T-cell (primary cell): ENCODE measurements at regions not wholly inside any gene's neighbourhood (a gene's known extent, or its start where the extent isn't known, plus 50 kb on each side); places are given as distances from the start of the nearest gene placed in this dataset.
"Not testable (repeated sequence)": the region's sequence is repeated elsewhere in the genome, so short reads cannot be mapped to it uniquely, and the experiment has no call there.

Experiments used
- ATAC-seq, 4 experiments: fragments of 200-7000 bp in 3 of 4; fragments of 150-1000 bp in 1 of 4; cut with Tn5 transposase; replicated peaks in 1 of 4; 1 replicate in 3 of 4; 2 replicates in 1 of 4; pipeline ENCODE4 v1.10.0; 2021; ENCODE audit warnings: moderate library complexity in 3 of 4, mild to moderate bottlenecking in 2 of 4, moderate number of reproducible peaks in 1 of 4
- CTCF ChIA-PET, 2 donors: fragments of 300-600 bp; sonication (Branson Sonifier 250); formaldehyde crosslinking; loops; one replicate each; lab custom pipeline; 2022; ENCODE audit warnings: antibody characterized with exemption in 2 of 2; lab: Charles Lee
- POLR2A ChIA-PET, 2 donors: fragments of 300-600 bp; sonication (Branson Sonifier 250); formaldehyde crosslinking; loops; one replicate each; lab custom pipeline; 2022; ENCODE audit warnings: antibody characterized with exemption in 2 of 2; lab: Charles Lee
- DNase-seq, 35 experiments: peaks; one replicate each; pipeline versions ENCODE4 v3.0.0 to v3.0.0-alpha.2; 2013 to 2023
- H3K27ac ChIP-seq: one replicate; pipeline ENCODE4 v1.5.1; 2013; ENCODE audit warnings: low read length
- H3K27me3 ChIP-seq, 2 experiments: replicated peaks in 1 of 2; 1 replicate in 1 of 2; 2 replicates in 1 of 2; pipeline versions ENCODE4 v1.6.1 to v1.7.0; 2013; ENCODE audit warnings: low read length in 1 of 2, mixed read lengths in 1 of 2; ENCODE audit not compliant: control insufficient read depth in 2 of 2, insufficient read depth in 2 of 2; ENCODE audit errors: extremely low read depth in 1 of 2
- H3K36me3 ChIP-seq, 2 donors: 1 replicate in 1 of 2; 2 replicates in 1 of 2; pipeline versions ENCODE4 v1.6.1 to v1.7.0; 2013; ENCODE audit warnings: low read length in 1 of 2; ENCODE audit not compliant: control insufficient read depth in 2 of 2, insufficient read depth in 1 of 2; ENCODE audit errors: extremely low read depth in 1 of 2
- H3K4me1 ChIP-seq, 2 experiments: 1 replicate in 1 of 2; 2 replicates in 1 of 2; pipeline versions ENCODE4 v1.6.1 to v1.7.0; 2013; ENCODE audit warnings: low read length in 2 of 2, mixed read lengths in 1 of 2; ENCODE audit not compliant: insufficient read depth in 2 of 2, control insufficient read depth in 1 of 2; ENCODE audit errors: extremely low read depth in 1 of 2
- H3K4me3 ChIP-seq, 2 donors: 1 replicate in 1 of 2; 2 replicates in 1 of 2; pipeline versions ENCODE4 v1.5.1 to v1.7.0; 2013; ENCODE audit warnings: mild to moderate bottlenecking in 2 of 2, low read length in 1 of 2, moderate library complexity in 1 of 2; ENCODE audit not compliant: control insufficient read depth in 1 of 2; ENCODE audit errors: extremely low read depth in 1 of 2
- H3K9me3 ChIP-seq: 2 replicates; pipeline ENCODE4 v1.7.0; 2013
- H3K27ac Mint-ChIP-seq, 2 donors: one replicate each; pipeline ENCODE4 v1.8.0; 2020 to 2021; ENCODE audit warnings: mild to moderate bottlenecking in 2 of 2, mixed read lengths in 2 of 2
- H3K27me3 Mint-ChIP-seq, 2 donors: one replicate each; pipeline ENCODE4 v1.8.0; 2021 to 2022; ENCODE audit warnings: mixed read lengths in 2 of 2
- H3K36me3 Mint-ChIP-seq: one replicate; pipeline ENCODE4 v1.8.0; 2021; ENCODE audit warnings: mixed read lengths
- H3K4me1 Mint-ChIP-seq, 3 donors: one replicate each; pipeline ENCODE4 v1.8.0; 2020 to 2022; ENCODE audit warnings: mixed read lengths in 3 of 3, mild to moderate bottlenecking in 1 of 3
- H3K4me3 Mint-ChIP-seq, 3 donors: one replicate each; pipeline ENCODE4 v1.8.0; 2020 to 2022; ENCODE audit warnings: mild to moderate bottlenecking in 3 of 3, mixed read lengths in 3 of 3, moderate library complexity in 3 of 3
- H3K9me3 Mint-ChIP-seq, 3 donors: one replicate each; pipeline ENCODE4 v1.8.0; 2020 to 2022; ENCODE audit warnings: mixed read lengths in 3 of 3
- WGBS: methylation state at CpG from one replicate; pipeline ENCODE4 v1.1.5; 2013; ENCODE audit warnings: missing lambda C conversion rate; ENCODE audit not compliant: insufficient coverage; 5-methylcytosine and 5-hydroxymethylcytosine counted together

DNA sequence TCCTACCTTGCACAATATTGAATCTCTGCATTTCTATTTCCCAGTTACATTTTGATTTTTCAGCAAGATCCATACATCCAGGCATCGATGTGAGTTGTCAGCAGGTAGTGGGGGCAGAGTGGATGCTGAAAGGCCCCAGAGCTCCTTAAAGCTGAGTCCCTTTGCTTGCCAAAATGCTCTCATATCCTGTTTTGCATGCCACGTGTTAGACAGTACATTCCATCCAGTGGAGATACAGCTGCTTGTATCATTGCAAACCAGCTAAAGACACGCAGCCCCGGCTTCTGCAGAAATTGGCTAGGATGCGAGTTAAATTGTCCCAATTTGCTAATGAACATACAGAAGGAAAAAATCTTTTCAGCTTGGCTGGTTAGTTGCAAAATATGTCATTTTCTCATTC is 179.6 kb upstream of the MXRA5 start:
- ChIA-PET CTCF (no interaction called here), POLR2A (no interaction called here)
- Mint-ChIP-seq H3K36me3 (no peaks in the 10 kb centered on the region), H3K27me3 (peaks cover 0 to 3% of the 10 kb centered on the region in 2 donors), H3K4me1 (no peaks in the 10 kb centered on the region), H3K9me3 (no peaks in the 10 kb centered on the region), H3K4me3 (no peak overlapping the region), H3K27ac (no peak overlapping the region)
- H3K36me3 ChIP-seq, result no peaks in the 10 kb centered on the region
- ATAC-seq (no peak), DNase-seq (no peak)
- no CpG with 5 or more reads among the region's 5 CpGs for WGBS
- no peaks in the 10 kb centered on the region for H3K4me1 ChIP-seq
- H3K27me3 ChIP-seq, result no peaks in the 10 kb centered on the region
- no peak overlapping the region for H3K4me3 ChIP-seq
- no peak overlapping the region for H3K27ac ChIP-seq
- no peaks in the 10 kb centered on the region for H3K9me3 ChIP-seq

DNA sequence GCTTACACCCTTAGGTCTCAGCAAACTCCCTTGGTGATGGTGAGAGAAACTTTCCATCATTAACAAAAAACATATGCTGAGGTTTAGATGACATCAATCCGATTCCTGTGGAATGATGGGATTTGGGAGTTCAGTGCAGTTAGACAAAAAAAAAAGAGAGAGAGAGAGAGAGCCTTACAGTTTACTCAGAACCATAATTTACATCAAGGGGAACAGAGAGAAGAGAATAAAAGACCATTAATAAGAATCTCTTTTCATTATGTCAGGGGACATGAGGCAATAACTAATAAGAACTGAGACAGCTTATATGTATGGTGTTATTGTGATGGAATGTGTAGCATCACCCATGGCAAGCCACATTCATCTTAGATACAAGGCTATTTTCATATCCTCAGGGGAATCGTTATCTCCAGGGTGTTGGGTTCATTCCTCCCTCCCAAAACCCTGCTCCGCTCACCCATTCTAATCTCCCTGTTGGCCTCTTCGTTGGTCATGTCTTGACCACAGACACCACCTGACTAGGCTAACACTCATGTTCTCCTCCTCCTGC is 175.7 kb upstream of the MXRA5 start:
- WGBS, result 100% methylated on average over 1 of the region's 4 CpGs

DNA sequence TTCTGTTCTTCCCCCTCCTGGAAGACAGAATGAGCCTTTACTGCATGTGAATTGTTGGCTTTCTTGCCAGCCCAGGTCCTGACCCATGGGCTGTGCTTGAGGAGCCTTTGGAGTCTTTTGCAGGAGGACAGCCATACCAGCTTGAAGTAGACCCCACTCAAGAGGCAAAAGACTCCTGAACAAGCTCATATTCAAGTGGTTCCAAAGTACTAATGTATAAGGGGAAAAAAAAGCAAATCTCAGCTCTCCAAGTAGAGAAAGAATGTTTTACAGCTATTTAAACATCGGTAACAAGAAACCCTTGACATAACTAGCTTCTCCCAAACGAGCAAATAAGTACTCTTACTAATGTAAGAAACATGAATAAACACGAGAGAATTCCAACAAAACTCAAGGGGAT is 174.9 kb upstream of the MXRA5 start:
- H3K4me1 ChIP-seq, result no peaks in the 10 kb centered on the region
- DNase-seq, result no peak
- H3K4me1 Mint-ChIP-seq, result no peaks in the 10 kb centered on the region
- ChIA-PET POLR2A (no interaction called here), CTCF (no interaction called here)
- H3K9me3 Mint-ChIP-seq, result peaks cover 0 to 5% (median 0%) of the 10 kb centered on the region in 3 donors
- H3K27me3 ChIP-seq, result no peaks in the 10 kb centered on the region
- no CpG with 5 or more reads among the region's 3 CpGs for WGBS
- no peaks in the 10 kb centered on the region for H3K36me3 ChIP-seq
- H3K27ac ChIP-seq, result no peak overlapping the region
- H3K27me3 Mint-ChIP-seq, result no peaks in the 10 kb centered on the region
- H3K4me3 ChIP-seq, result no peak overlapping the region
- no peak for ATAC-seq
- no peak overlapping the region for H3K27ac Mint-ChIP-seq
- no peak overlapping the region for H3K4me3 Mint-ChIP-seq
- no peaks in the 10 kb centered on the region for H3K9me3 ChIP-seq
- H3K36me3 Mint-ChIP-seq, result no peaks in the 10 kb centered on the region

More for the DNA sequence above, 175.7 kb upstream of the MXRA5 start:
- H3K27ac ChIP-seq, result no peak overlapping the region
- ChIA-PET CTCF (no interaction called here), POLR2A (no interaction called here)
- no peaks in the 10 kb centered on the region for H3K36me3 ChIP-seq
- Mint-ChIP-seq H3K27ac (no peak overlapping the region), H3K9me3 (peaks cover 0 to 5% (median 0%) of the 10 kb centered on the region in 3 donors), H3K4me1 (no peaks in the 10 kb centered on the region), H3K4me3 (no peak overlapping the region), H3K36me3 (no peaks in the 10 kb centered on the region), H3K27me3 (peaks cover 0 to 3% of the 10 kb centered on the region in 2 donors)
- no peaks in the 10 kb centered on the region for H3K27me3 ChIP-seq
- H3K4me1 ChIP-seq, result no peaks in the 10 kb centered on the region
- DNase-seq, result no peak
- H3K4me3 ChIP-seq, result no peak overlapping the region
- no peak for ATAC-seq
- no peaks in the 10 kb centered on the region for H3K9me3 ChIP-seq

DNA sequence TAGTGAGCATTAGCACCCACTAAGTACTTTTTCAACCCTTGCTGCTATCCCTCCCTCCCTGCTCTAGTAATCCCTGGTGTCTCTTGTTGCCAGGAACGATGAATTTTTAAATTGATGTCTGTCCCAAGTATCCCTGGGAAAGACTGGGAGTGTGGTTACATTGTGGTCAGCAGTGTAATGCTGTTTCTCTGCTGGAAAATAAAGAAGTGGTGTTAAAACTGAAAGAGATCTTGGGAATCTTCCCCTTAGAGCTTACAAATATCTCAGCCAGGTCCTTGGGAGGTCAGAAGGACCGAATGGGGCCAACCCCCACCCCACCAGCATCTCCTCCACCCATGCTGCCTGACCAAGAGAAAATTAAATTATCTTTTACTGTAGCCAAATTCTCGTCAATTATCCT is 174.5 kb upstream of the MXRA5 start:
- POLR2A ChIA-PET, result no interaction called here
- no peaks in the 10 kb centered on the region for H3K36me3 Mint-ChIP-seq
- Histone ChIP-seq H3K27ac (no peak overlapping the region), H3K36me3 (no peaks in the 10 kb centered on the region), H3K4me3 (no peak overlapping the region), H3K4me1 (no peaks in the 10 kb centered on the region), H3K9me3 (no peaks in the 10 kb centered on the region), H3K27me3 (no peaks in the 10 kb centered on the region)
- ATAC-seq, result no peak
- no peak overlapping the region for H3K27ac Mint-ChIP-seq
- no peaks in the 10 kb centered on the region for H3K4me1 Mint-ChIP-seq
- peaks cover 0 to 5% (median 0%) of the 10 kb centered on the region in 3 donors for H3K9me3 Mint-ChIP-seq
- DNase-seq, result no peak
- no peaks in the 10 kb centered on the region for H3K27me3 Mint-ChIP-seq
- no peak overlapping the region for H3K4me3 Mint-ChIP-seq
- WGBS, result no CpG with 5 or more reads among the region's 3 CpGs
- CTCF ChIA-PET, result no interaction called here

GRCh38 chrX:3520458-3520857 is 174.0 kb upstream of the MXRA5 start:
- H3K4me3 ChIP-seq, result no peak overlapping the region
- no peaks in the 10 kb centered on the region for H3K36me3 ChIP-seq
- H3K36me3 Mint-ChIP-seq, result no peaks in the 10 kb centered on the region
- H3K9me3 Mint-ChIP-seq, result peaks cover 0 to 5% (median 0%) of the 10 kb centered on the region in 3 donors
- no peaks in the 10 kb centered on the region for H3K27me3 Mint-ChIP-seq
- ATAC-seq (no peak), DNase-seq (no peak)
- no peaks in the 10 kb centered on the region for H3K4me1 Mint-ChIP-seq
- 80% methylated on average over 1 of the region's 3 CpGs for WGBS
- POLR2A ChIA-PET, result no interaction called here
- H3K4me3 Mint-ChIP-seq, result no peak overlapping the region
- no peaks in the 10 kb centered on the region for H3K27me3 ChIP-seq
- no peak overlapping the region for H3K27ac ChIP-seq
- CTCF ChIA-PET, result no interaction called here
- H3K4me1 ChIP-seq, result no peaks in the 10 kb centered on the region
- H3K9me3 ChIP-seq, result no peaks in the 10 kb centered on the region
- no peak overlapping the region for H3K27ac Mint-ChIP-seq

DNA sequence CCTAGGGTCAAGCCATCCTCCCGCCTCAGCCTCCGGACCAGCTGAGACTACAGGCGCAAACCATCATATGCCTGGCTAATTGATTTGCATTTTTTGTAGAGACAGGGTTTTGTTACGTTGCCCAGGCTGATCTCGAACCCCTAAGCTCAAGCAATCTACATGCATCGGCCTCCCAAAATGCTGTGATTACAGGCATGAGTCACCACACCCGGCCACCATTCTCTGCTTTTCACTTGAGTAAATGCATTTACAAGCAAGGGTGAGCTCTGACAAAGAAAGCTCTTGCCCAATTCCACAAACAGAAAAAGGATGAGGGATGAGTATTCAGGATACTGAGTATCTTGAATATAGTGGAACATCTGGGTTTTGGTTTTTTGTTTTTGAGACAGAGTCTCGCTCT is 172.9 kb upstream of the MXRA5 start:
- ATAC-seq, H3K27ac Mint-ChIP-seq, CTCF ChIA-PET, H3K9me3 Mint-ChIP-seq, H3K9me3 ChIP-seq, H3K27ac ChIP-seq, POLR2A ChIA-PET, H3K4me1 Mint-ChIP-seq, H3K4me3 Mint-ChIP-seq, H3K36me3 Mint-ChIP-seq, H3K27me3 ChIP-seq, H3K4me3 ChIP-seq, H3K4me1 ChIP-seq, H3K36me3 ChIP-seq, DNase-seq, H3K27me3 Mint-ChIP-seq: not testable (repeated sequence)
- 92% methylated on average over 2 of the region's 8 CpGs for WGBS

DNA sequence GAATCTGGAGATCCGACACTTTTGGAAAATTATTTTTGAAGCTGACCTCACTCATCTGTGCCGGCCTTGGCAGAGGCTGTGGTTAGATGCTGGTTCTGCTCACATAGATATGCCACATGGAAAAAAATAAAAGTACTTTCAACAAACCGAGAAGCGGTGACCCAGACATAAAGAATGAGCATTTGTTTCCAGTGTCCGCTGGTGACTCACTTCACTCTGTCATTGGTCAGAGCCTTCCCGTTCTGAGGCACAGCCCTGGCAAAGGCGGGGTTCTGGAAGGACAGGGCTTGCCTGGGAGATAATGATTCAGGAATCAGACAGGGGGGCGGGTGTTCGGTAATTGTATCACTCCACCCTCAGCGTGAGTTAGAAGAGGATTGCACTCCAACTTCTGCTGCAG is 172.4 kb upstream of the MXRA5 start:
- 83% methylated on average over 1 of the region's 10 CpGs for WGBS
- peaks cover 0 to 5% (median 0%) of the 10 kb centered on the region in 3 donors for H3K9me3 Mint-ChIP-seq
- H3K36me3 Mint-ChIP-seq, result no peaks in the 10 kb centered on the region
- no peaks in the 10 kb centered on the region for H3K4me1 Mint-ChIP-seq
- ATAC-seq, result no peak
- CTCF ChIA-PET, result no interaction called here
- H3K27ac Mint-ChIP-seq, result no peak overlapping the region
- no peaks in the 10 kb centered on the region for H3K27me3 ChIP-seq
- no peak overlapping the region for H3K4me3 Mint-ChIP-seq
- no peaks in the 10 kb centered on the region for H3K4me1 ChIP-seq
- no peaks in the 10 kb centered on the region for H3K27me3 Mint-ChIP-seq
- H3K4me3 ChIP-seq, result no peak overlapping the region
- DNase-seq, result no peak
- H3K36me3 ChIP-seq, result no peaks in the 10 kb centered on the region
- no peak overlapping the region for H3K27ac ChIP-seq
- H3K9me3 ChIP-seq, result no peaks in the 10 kb centered on the region
- POLR2A ChIA-PET, result no interaction called here
